Activated CD8-positive, alpha-beta memory T cell treated with anti-CD3 and anti-CD28 coated beads, Interleukin-2, amount 50 U/mL, for 4 hours (primary cell): ENCODE measurements at regions not wholly inside any gene's neighbourhood (a gene's known extent, or its start where the extent isn't known, plus 50 kb on each side); places are given as distances from the start of the nearest gene placed in this dataset.

Experiments
- DNase-seq: peaks from one replicate; pipeline ENCODE4 v3.0.0-alpha.2; 2020

- DNase-seq, result no peak
Measured at GRCh38 chr7:115883629-115884028, 146.9 kb downstream of the TFEC start.

- DNase-seq, result no peak
Measured at GRCh38 chr7:115881476-115881875, 149.1 kb downstream of the TFEC start.

- no peak for DNase-seq
Measured at GRCh38 chr7:115879171-115879570, 151.4 kb downstream of the TFEC start.

GRCh38 chr7:115869801-115870200, 160.8 kb downstream of the TFEC start:
- DNase-seq, result no peak

GRCh38 chr7:115869190-115869589, 161.4 kb downstream of the TFEC start:
- DNase-seq, result no peak

GRCh38 chr7:115868369-115868768, 162.2 kb downstream of the TFEC start:
- DNase-seq, result no peak

- DNase-seq, result no peak
Measured at GRCh38 chr7:115864082-115864481, 166.5 kb downstream of the TFEC start.

- no peak for DNase-seq
Measured at GRCh38 chr7:115851291-115851690, 179.3 kb downstream of the TFEC start.

- no peak for DNase-seq
Measured at GRCh38 chr7:115850774-115851173, 179.8 kb downstream of the TFEC start.

- DNase-seq, result no peak
Measured at GRCh38 chr7:115844857-115845256, 185.7 kb downstream of the TFEC start.

- DNase-seq, result no peak
Measured at GRCh38 chr7:115840702-115841101, 189.9 kb downstream of the TFEC start.

GRCh38 chr7:115838829-115839228, 191.7 kb downstream of the TFEC start:
- DNase-seq, result no peak

- no peak for DNase-seq
Measured at GRCh38 chr7:115831371-115831770, 199.2 kb downstream of the TFEC start.

GRCh38 chr7:115827305-115828045, 203.1 kb downstream of the TFEC start:
- DNase-seq, result no peak

- no peak for DNase-seq
Measured at GRCh38 chr7:115825456-115826115, 205.0 kb downstream of the TFEC start.

- DNase-seq, result no peak
Measured at GRCh38 chr7:115822801-115823200, 207.8 kb downstream of the TFEC start.

GRCh38 chr7:115822380-115822779, 208.2 kb downstream of the TFEC start:
- DNase-seq, result no peak

- no peak for DNase-seq
Measured at GRCh38 chr7:115816318-115816974, 214.1 kb downstream of the TFEC start.

GRCh38 chr7:115812794-115813193, 217.8 kb downstream of the TFEC start:
- no peak for DNase-seq

GRCh38 chr7:115805458-115805857, 225.1 kb downstream of the TFEC start:
- no peak for DNase-seq

GRCh38 chr7:115802415-115802814, 228.1 kb downstream of the TFEC start:
- no peak for DNase-seq

GRCh38 chr7:115799430-115799829, 231.1 kb downstream of the TFEC start:
- DNase-seq, result no peak

- DNase-seq, result no peak
Measured at GRCh38 chr7:115793958-115794702, 236.4 kb downstream of the TFEC start.
